DOHH2 (cell line): ENCODE measurements at regions not wholly inside any gene's neighbourhood (a gene's known extent, or its start where the extent isn't known, plus 50 kb on each side); places are given as distances from the start of the nearest gene placed in this dataset.
"Not testable (repeated sequence)": the region's sequence is repeated elsewhere in the genome, so short reads cannot be mapped to it uniquely, and the experiment has no call there.

Experiments
- H3F3A ChIP-seq: fragments of 200-600 bp; sonication (generic), shearing (Covaris generic); 2 replicates; pipeline ENCODE4 v1.6.0; 2016; ENCODE audit warnings: antibody characterized with exemption, mild to moderate bottlenecking; ENCODE audit not compliant: control insufficient read depth, insufficient read depth
- H3K27ac ChIP-seq: fragments of 200-600 bp; sonication (generic); 2 replicates; pipeline ENCODE4 v1.5.1; 2014; ENCODE audit warnings: low read depth, mild to moderate bottlenecking, low read length, moderate library complexity
- H3K27me3 ChIP-seq: fragments of 200-600 bp; sonication (generic); 2 replicates; pipeline ENCODE4 v1.6.1; 2014; ENCODE audit warnings: mild to moderate bottlenecking, low read length, mixed read lengths; ENCODE audit not compliant: control insufficient read depth
- H3K36me3 ChIP-seq: fragments of 200-600 bp; sonication (generic); 2 replicates; pipeline ENCODE4 v1.6.1; 2014; ENCODE audit warnings: mild to moderate bottlenecking, low read length, moderate library complexity, mixed read lengths; ENCODE audit not compliant: control insufficient read depth
- H3K4me1 ChIP-seq: fragments of 200-600 bp; sonication (generic); 2 replicates; pipeline ENCODE4 v1.6.1; 2014; ENCODE audit warnings: mild to moderate bottlenecking, low read length, mixed read lengths; ENCODE audit not compliant: control insufficient read depth
- H3K4me2 ChIP-seq: fragments of 200-600 bp; sonication (generic); 2 replicates; pipeline ENCODE4 v1.6.0; 2014; ENCODE audit warnings: mild to moderate bottlenecking, low read length, moderate library complexity
- H3K4me3 ChIP-seq: fragments of 200-600 bp; sonication (generic); 2 replicates; pipeline ENCODE4 v1.5.1; 2014; ENCODE audit warnings: mild to moderate bottlenecking, low read length, mixed read lengths
- H3K79me2 ChIP-seq: fragments of 200-600 bp; sonication (generic); 2 replicates; pipeline ENCODE4 v1.6.1; 2014; ENCODE audit warnings: mild to moderate bottlenecking, low read length, mixed read lengths; ENCODE audit not compliant: control insufficient read depth
- H3K9me2 ChIP-seq: fragments of 200-600 bp; sonication (generic); replicated peaks from 2 replicates; pipeline ENCODE4 v1.6.1; 2014; ENCODE audit warnings: mild to moderate bottlenecking, low read length, mixed read lengths; ENCODE audit not compliant: control insufficient read depth
- H3K9me3 ChIP-seq: fragments of 200-600 bp; sonication (generic); 2 replicates; pipeline ENCODE4 v1.6.1; 2014; ENCODE audit warnings: antibody characterized with exemption, low read length, mixed read lengths; ENCODE audit not compliant: control insufficient read depth, insufficient read depth
- H4K20me1 ChIP-seq: fragments of 200-600 bp; sonication (generic); 2 replicates; pipeline ENCODE4 v1.6.0; 2014; ENCODE audit warnings: low read depth, mild to moderate bottlenecking, antibody characterized with exemption, low read length, moderate library complexity; ENCODE audit not compliant: control insufficient read depth, insufficient read depth

GRCh38 chr9:66152406-66152805 lies 415.5 kb downstream of the FOXD4L4 start:
- H3K27me3 ChIP-seq, H3K9me2 ChIP-seq, H4K20me1 ChIP-seq, H3K9me3 ChIP-seq, H3K36me3 ChIP-seq, H3K4me2 ChIP-seq, H3F3A ChIP-seq, H3K27ac ChIP-seq, H3K4me1 ChIP-seq, H3K4me3 ChIP-seq, H3K79me2 ChIP-seq: not testable (repeated sequence)

DNA sequence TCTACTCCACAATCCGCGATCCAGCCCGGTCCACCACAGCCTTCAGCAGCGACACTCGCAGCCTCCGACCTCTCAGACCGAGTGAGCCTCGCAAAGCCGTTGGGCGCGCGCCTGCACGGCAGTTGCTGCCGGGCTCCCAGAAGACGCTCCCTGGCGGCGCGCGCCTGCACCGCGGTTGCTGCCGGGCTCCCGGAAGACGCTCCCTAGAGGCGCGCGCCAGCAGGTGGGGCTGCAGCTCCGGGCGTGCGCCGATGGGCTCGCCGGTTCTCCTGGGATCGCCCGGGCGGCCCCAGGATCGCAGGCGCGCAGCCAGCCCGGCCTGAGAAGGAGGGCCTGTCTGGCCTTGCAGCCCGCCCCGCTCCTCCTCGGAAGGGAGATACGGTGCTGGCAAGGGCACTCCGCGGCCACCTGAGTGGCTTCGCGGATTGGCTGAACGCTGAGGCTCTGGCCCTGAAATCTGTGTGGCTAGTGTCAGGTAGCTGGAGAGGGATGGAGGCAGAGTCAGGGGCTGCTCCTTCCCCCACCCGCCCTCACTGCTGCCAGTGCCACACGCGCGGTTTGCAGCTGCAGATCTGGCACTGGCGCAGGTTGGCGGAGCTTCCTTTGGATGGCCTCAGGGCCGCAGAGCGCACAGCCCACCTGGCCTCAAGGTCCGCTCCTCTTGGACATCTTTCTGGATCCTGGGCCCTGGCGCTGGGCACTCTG lies 416.2 kb downstream of the FOXD4L4 start:
- not testable (repeated sequence) for H3K36me3 ChIP-seq, H4K20me1 ChIP-seq, H3K27me3 ChIP-seq, H3K79me2 ChIP-seq, H3K9me3 ChIP-seq, H3K27ac ChIP-seq, H3K9me2 ChIP-seq, H3K4me1 ChIP-seq, H3F3A ChIP-seq
- peak overlapping the region; percentile 47 for H3K4me2 ChIP-seq
- peak overlapping the region; percentile 43 for H3K4me3 ChIP-seq

GRCh38 chr9:66153971-66154691 lies 417.2 kb downstream of the FOXD4L4 start:
- H3K9me3 ChIP-seq, H3K4me3 ChIP-seq, H3K4me2 ChIP-seq: not testable (repeated sequence)

DNA sequence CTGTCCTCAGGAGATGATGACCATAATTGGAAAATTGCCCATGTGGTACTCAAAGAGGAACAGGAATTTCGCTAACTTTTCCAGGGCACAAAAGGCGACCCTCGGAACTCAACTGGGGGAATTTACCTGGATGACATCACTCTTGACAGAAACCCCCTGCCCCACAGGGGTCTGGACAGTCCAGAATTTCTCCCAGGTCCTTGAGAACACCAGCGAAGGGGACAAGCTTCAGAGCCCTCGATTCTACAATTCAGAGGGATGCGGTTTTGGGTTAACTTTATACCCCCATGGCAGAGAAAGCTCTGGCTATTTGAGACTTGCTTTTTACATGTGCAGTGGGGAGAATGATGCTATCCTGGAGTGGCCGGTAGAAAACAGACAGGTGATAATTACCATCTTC lies 445.4 kb downstream of the FOXD4L4 start:
- H4K20me1 ChIP-seq, H3K4me1 ChIP-seq, H3F3A ChIP-seq, H3K79me2 ChIP-seq, H3K27ac ChIP-seq, H3K4me3 ChIP-seq, H3K9me3 ChIP-seq, H3K9me2 ChIP-seq, H3K27me3 ChIP-seq, H3K36me3 ChIP-seq, H3K4me2 ChIP-seq: not testable (repeated sequence)

More at GRCh38 chr9:66153971-66154691, 417.2 kb downstream of the FOXD4L4 start:
- not testable (repeated sequence) for H3K27me3 ChIP-seq, H3K4me1 ChIP-seq, H3F3A ChIP-seq, H3K27ac ChIP-seq, H3K79me2 ChIP-seq, H3K36me3 ChIP-seq, H3K9me2 ChIP-seq, H4K20me1 ChIP-seq

DNA sequence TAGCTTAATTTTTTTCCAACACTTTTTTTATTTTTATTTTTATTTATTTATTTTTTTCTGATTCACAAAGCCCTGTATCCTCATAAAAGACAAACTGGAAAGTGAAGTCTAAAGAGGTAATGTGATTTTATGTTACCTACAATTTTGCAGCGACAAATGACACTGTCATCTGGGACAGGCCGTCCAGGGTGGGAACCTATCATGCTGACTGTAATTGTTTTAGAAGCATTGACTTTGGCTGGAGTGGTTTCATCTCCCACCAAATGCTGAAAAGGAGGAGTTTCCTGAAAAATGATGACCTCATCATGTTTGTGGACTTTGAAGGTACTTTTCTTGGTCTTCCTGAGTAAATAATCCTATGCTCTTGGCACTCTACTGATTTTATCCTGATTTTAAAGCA lies 446.7 kb downstream of the FOXD4L4 start:
- not testable (repeated sequence) for H3K4me2 ChIP-seq, H3K36me3 ChIP-seq, H3K9me2 ChIP-seq, H3K4me3 ChIP-seq, H3K27me3 ChIP-seq, H3K79me2 ChIP-seq, H4K20me1 ChIP-seq, H3K9me3 ChIP-seq, H3K27ac ChIP-seq, H3F3A ChIP-seq, H3K4me1 ChIP-seq

DNA sequence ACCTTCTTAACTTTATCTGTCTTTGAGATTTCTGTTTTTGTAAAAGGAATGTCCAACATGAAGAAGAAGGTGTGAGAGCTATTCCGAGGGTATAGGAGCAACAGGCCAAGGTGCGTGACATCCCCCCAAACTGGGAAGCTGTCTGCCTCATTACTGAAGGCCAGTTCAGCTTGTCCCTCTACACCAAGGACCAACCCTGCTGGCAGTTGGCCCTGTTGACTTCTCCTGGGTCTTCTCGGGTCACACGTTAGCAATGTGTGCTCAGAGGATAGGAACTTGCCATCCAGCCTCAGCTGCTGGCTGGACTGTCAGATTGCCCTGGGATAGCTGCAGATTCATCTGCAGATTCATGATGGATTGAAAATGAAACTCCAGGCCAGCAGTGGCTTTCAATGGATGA lies 460.3 kb downstream of the FOXD4L4 start:
- not testable (repeated sequence) for H3K27ac ChIP-seq, H3K36me3 ChIP-seq, H3K4me3 ChIP-seq, H3K79me2 ChIP-seq, H3F3A ChIP-seq, H3K4me2 ChIP-seq, H3K9me3 ChIP-seq, H3K9me2 ChIP-seq, H4K20me1 ChIP-seq, H3K4me1 ChIP-seq, H3K27me3 ChIP-seq

- not testable (repeated sequence) for H3K27ac ChIP-seq, H4K20me1 ChIP-seq, H3F3A ChIP-seq, H3K9me2 ChIP-seq, H3K36me3 ChIP-seq, H3K4me2 ChIP-seq, H3K27me3 ChIP-seq, H3K79me2 ChIP-seq, H3K4me3 ChIP-seq, H3K4me1 ChIP-seq, H3K9me3 ChIP-seq
Measured at GRCh38 chr9:66198421-66198820, 461.5 kb downstream of the FOXD4L4 start.

- not testable (repeated sequence) for H3K27ac ChIP-seq, H3K36me3 ChIP-seq, H3F3A ChIP-seq, H3K79me2 ChIP-seq, H3K9me2 ChIP-seq, H3K4me2 ChIP-seq, H3K27me3 ChIP-seq, H3K4me1 ChIP-seq, H3K4me3 ChIP-seq, H4K20me1 ChIP-seq, H3K9me3 ChIP-seq
Measured at GRCh38 chr9:66206617-66207016, 469.7 kb downstream of the FOXD4L4 start.
